ENCODE measurements at regions not wholly inside any gene's neighbourhood (a gene's known extent, or its start where the extent isn't known, plus 50 kb on each side); places are given as distances from the start of the nearest gene placed in this dataset.

DNA sequence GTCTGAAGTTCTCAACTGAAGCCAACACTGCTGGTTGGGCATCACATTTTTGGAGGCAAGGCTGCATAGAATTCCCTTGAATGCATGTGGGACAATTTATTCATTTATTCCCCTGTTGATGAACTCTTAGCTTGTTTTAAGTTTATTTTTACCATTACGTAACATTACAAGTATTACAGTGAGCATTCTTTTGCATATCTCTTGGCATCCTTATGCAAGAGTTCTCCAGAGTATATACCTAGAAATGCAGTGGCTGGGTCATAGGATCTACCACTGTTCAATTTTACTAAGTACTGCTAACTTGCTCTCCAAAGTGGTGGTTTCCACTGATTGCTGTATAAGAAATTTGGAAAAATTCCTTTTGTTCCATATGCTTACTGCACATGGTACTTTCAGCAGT is 66.5 kb downstream of the UCHL1 start:
- Histone ChIP-seq H3K9ac (ENCODE audit: control insufficient read depth, insufficient read depth, low read length) (no peak overlapping the region), H3K27ac (ENCODE audit: control insufficient read depth, insufficient read depth) (no peak overlapping the region), H3K27me3 (replicated peaks in 1 of 2; ENCODE audit: control insufficient read depth in 2 of 2, insufficient read depth in 2 of 2, low read length in 1 of 2) (no peaks in the 10 kb centered on the region), H3K79me2 (ENCODE audit: control insufficient read depth, insufficient read depth, low read length) (no peaks in the 10 kb centered on the region), H3K4me1 (ENCODE audit: control insufficient read depth, insufficient read depth, low read length) (no peaks in the 10 kb centered on the region), H4K20me1 (ENCODE audit: control insufficient read depth, insufficient read depth) (no peaks in the 10 kb centered on the region), H3K4me3 (no peak overlapping the region), H3K4me2 (ENCODE audit: control insufficient read depth, insufficient read depth) (no peak overlapping the region), H3K36me3 (ENCODE audit: control insufficient read depth in 2 of 2, insufficient read depth in 2 of 2, low read length in 1 of 2) (no peaks in the 10 kb centered on the region), H2AFZ (ENCODE audit: control insufficient read depth, low read depth, low read length) (no peak overlapping the region), H3K9me3 (replicated peaks; ENCODE audit: control insufficient read depth, insufficient read depth, low read length) (no peaks in the 10 kb centered on the region; the same call in none of the 3 replicates)
- intact Hi-C loops (cut with micrococcal nuclease; ENCODE audit: unreplicated experiment) = no loop called here
- FAIRE-seq = no peak
- no TSS peak for BruUV-seq (replicated peaks)
- ChIA-PET SMC1A (ENCODE audit: uncharacterized antibody, unreplicated experiment) (interaction anchor here (1.1 kb wide), 1 partner anchor 89 kb away, joined by 3 read pairs; no protein-coding TSS in a partner anchor), CTCF (interaction anchor here (1.2 kb wide), 1 partner anchor 44 kb away, joined by 3 read pairs; no protein-coding TSS in a partner anchor), POLR2A (no interaction called here), RAD21 (ENCODE audit: unreplicated experiment) (no interaction called here)
- TF ChIP-seq ZNF384 (IDR thresholded peaks at IDR 0.05; ENCODE audit: borderline replicate concordance, low read depth, low read length) (no peak), EP300 (IDR thresholded peaks at IDR 0.05; ENCODE audit: borderline replicate concordance in 1 of 2, control insufficient read depth in 1 of 2, low read depth in 2 of 2, low read length in 2 of 2) (no peak), TCF3 (IDR thresholded peaks at IDR 0.05; ENCODE audit: borderline replicate concordance, insufficient read depth, low read depth, low read length) (no peak), SRF (IDR thresholded peaks at IDR 0.05; ENCODE audit: low read depth in 2 of 2, low read length in 2 of 2) (no peak), BACH1 (IDR thresholded peaks at IDR 0.05; ENCODE audit: borderline replicate concordance) (no peak), ZZZ3 (IDR thresholded peaks at IDR 0.05; ENCODE audit: control insufficient read depth, insufficient read length, low read depth) (no peak), PAX5 (IDR thresholded peaks at IDR 0.05; ENCODE audit: borderline replicate concordance, low read depth, low read length) (no peak), POLR2AphosphoS2 (IDR thresholded peaks at IDR 0.05; ENCODE audit: low read depth, low read length) (no peak), CHD2 (IDR thresholded peaks at IDR 0.05; ENCODE audit: borderline replicate concordance, low read depth, low read length) (no peak), KDM1A (IDR thresholded peaks at IDR 0.05; ENCODE audit: borderline replicate concordance) (no peak)
- TF ChIP-seq, protein P1, sequence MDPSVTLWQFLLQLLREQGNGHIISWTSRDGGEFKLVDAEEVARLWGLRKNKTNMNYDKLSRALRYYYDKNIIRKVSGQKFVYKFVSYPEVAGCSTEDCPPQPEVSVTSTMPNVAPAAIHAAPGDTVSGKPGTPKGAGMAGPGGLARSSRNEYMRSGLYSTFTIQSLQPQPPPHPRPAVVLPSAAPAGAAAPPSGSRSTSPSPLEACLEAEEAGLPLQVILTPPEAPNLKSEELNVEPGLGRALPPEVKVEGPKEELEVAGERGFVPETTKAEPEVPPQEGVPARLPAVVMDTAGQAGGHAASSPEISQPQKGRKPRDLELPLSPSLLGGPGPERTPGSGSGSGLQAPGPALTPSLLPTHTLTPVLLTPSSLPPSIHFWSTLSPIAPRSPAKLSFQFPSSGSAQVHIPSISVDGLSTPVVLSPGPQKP (IDR thresholded peaks at IDR 0.05; ENCODE audit: low read depth, low read length) = no peak
- no peak for DNase-seq (ENCODE audit: low read depth, low spot score)
- WGBS (ENCODE audit: insufficient coverage, insufficient replicate concordance, low lambda C conversion rate, missing lambda C conversion rate) = 96% methylated on average over 1 of the region's 1 CpG
- in situ Hi-C loops (cut with MboI) = loop anchor here (25.0 kb wide), 1 partner anchor 89 kb away; no protein-coding TSS in a partner anchor
- ATAC-seq = no peak
